K562 (cell line): ENCODE measurements at regions not wholly inside any gene's neighbourhood (a gene's known extent, or its start where the extent isn't known, plus 50 kb on each side); places are given as distances from the start of the nearest gene placed in this dataset.

Experiments used
- ATAC-seq: fragments of 200-7000 bp; cut with Tn5 transposase; 3 replicates; pipeline ENCODE4 v1.9.1; 2020; ENCODE audit warnings: moderate library complexity
- BruUV-seq: library from RNA; stranded (reverse); fragments of 400-500 nt; replicated peaks from 2 replicates; lab custom pipeline; 2021; lab: Mats Ljungman, UMichigan
- CTCF ChIA-PET: fragments of 300-600 bp; formaldehyde crosslinking; extraction: SDS; loops from one replicate; lab custom pipeline; 2021; ENCODE audit warnings: low intra/inter-chr PET ratio; lab: Yijun Ruan, JAX
- POLR2A ChIA-PET: fragments of 300-600, 350-650 bp; sonication (Branson Sonifier 250); formaldehyde crosslinking; extraction: SDS; loops from one replicate; lab custom pipeline; 2021; ENCODE audit warnings: antibody characterized with exemption, inconsistent platforms; lab: Yijun Ruan, JAX
- DNase-seq, 4 experiments: peaks; one replicate each; pipeline versions ENCODE4 v3.0.0 to v3.0.0-alpha.2; 2011 to 2018; ENCODE audit warnings: low spot score in 3 of 4, mixed read lengths in 3 of 4; ENCODE audit errors: extremely low read depth in 1 of 4
- FAIRE-seq: peaks from 2 replicates; lab custom pipeline; 2011; peaks lifted over from hg19 to GRCh38; lab: Jason Lieb, UNC
- H2AFZ ChIP-seq: 2 replicates; pipeline ENCODE4 v1.6.0; 2011; ENCODE audit warnings: low read depth, low read length, control low read depth, inconsistent platforms
- H3K27ac ChIP-seq: fragments of 200-600 bp; 3 replicates; pipeline ENCODE4 v1.8.0; 2011; ENCODE audit warnings: low read depth, mild to moderate bottlenecking, control low read depth, inconsistent platforms, low read length, moderate library complexity, mixed read lengths; ENCODE audit errors: extremely low read depth
- H3K27me3 ChIP-seq, 2 experiments: fragments of 300-600 bp in 1 of 2; 2 replicates in 1 of 2; 3 replicates in 1 of 2; pipeline versions ENCODE4 v1.6.0 to v1.8.0; 2011; ENCODE audit warnings: inconsistent platforms in 2 of 2, low read length in 2 of 2, mild to moderate bottlenecking in 1 of 2, mixed read lengths in 1 of 2, moderate library complexity in 1 of 2; ENCODE audit not compliant: control insufficient read depth in 2 of 2, insufficient read depth in 2 of 2
- H3K36me3 ChIP-seq: fragments of 300-600 bp; 3 replicates; pipeline ENCODE4 v1.8.0; 2011; ENCODE audit warnings: mild to moderate bottlenecking, low read length, inconsistent platforms; ENCODE audit not compliant: control insufficient read depth, insufficient read depth
- H3K4me1 ChIP-seq, 2 experiments: fragments of 200-600 bp in 1 of 2; replicated peaks in 1 of 2; 2 replicates in 1 of 2; 3 replicates in 1 of 2; pipeline versions ENCODE4 v1.5.1 to v1.8.0; 2011; ENCODE audit warnings: inconsistent platforms in 2 of 2, low read length in 2 of 2, mild to moderate bottlenecking in 1 of 2, mixed read lengths in 1 of 2, moderate library complexity in 1 of 2; ENCODE audit not compliant: control insufficient read depth in 2 of 2, insufficient read depth in 2 of 2
- H3K4me2 ChIP-seq: 2 replicates; pipeline ENCODE4 v1.6.1; 2011; ENCODE audit warnings: low read length, control low read depth, inconsistent platforms, mixed read lengths; ENCODE audit not compliant: insufficient read depth
- H3K4me3 ChIP-seq: fragments of 200-600 bp; sonication (generic), shearing (Covaris generic); 2 replicates; pipeline ENCODE4 v1.5.1; 2016; ENCODE audit warnings: control low read depth, inconsistent platforms
- H3K79me2 ChIP-seq: fragments of 200-600 bp; 3 replicates; pipeline ENCODE4 v1.8.0; 2011; ENCODE audit warnings: low read length, inconsistent platforms; ENCODE audit not compliant: control insufficient read depth, insufficient read depth
- H3K9ac ChIP-seq, 2 experiments: 2 replicates each; pipeline versions ENCODE4 v1.6.0 to v1.6.1; 2011; ENCODE audit warnings: low read depth in 2 of 2, low read length in 2 of 2, control low read depth in 1 of 2, inconsistent platforms in 1 of 2, mild to moderate bottlenecking in 1 of 2, mixed read lengths in 1 of 2; ENCODE audit not compliant: insufficient read depth in 1 of 2
- H3K9me1 ChIP-seq: one replicate; pipeline ENCODE4 v1.6.0; 2011; ENCODE audit warnings: inconsistent platforms, mild to moderate bottlenecking, low read length, moderate library complexity; ENCODE audit not compliant: control insufficient read depth, insufficient read depth
- H3K9me3 ChIP-seq: replicated peaks from 2 replicates; pipeline ENCODE4 v1.5.1; 2011; ENCODE audit warnings: low read depth, low read length, inconsistent platforms; ENCODE audit not compliant: control insufficient read depth, insufficient read depth
- H4K20me1 ChIP-seq: replicated peaks from 2 replicates; pipeline ENCODE4 v1.6.1; 2011; ENCODE audit warnings: low read length, inconsistent platforms, mixed read lengths; ENCODE audit not compliant: control insufficient read depth, insufficient read depth
- CREB1 ChIP-seq, 2 experiments: sonication (generic) in 1 of 2; formaldehyde crosslinking in 1 of 2; IDR thresholded peaks; 2 replicates each; pipeline versions ENCODE4 v1.6.1 to v1.8.0; 2012 to 2022; ENCODE audit warnings: inconsistent platforms in 1 of 2, mild to moderate bottlenecking in 1 of 2, missing genetic modification reagents in 1 of 2, moderate library complexity in 1 of 2
- E2F3 ChIP-seq: fragments of 250-450 bp; sonication (Bioruptor Pico); IDR thresholded peaks from 2 replicates; pipeline ENCODE4 v1.4.0; 2020; ENCODE audit warnings: mild to moderate bottlenecking
- ELF1 ChIP-seq: fragments of 200-800 bp; sonication (Bioruptor generic); IDR thresholded peaks from 2 replicates; pipeline ENCODE4 v1.6.1; 2016; ENCODE audit warnings: missing genetic modification characterization, missing compliant biosample characterization
- JUNB ChIP-seq: fragments of 450-650 bp; formaldehyde crosslinking; conservative IDR thresholded peaks from 2 replicates; pipeline ENCODE4 v1.4.0; 2020; ENCODE audit warnings: mild to moderate bottlenecking
- NR2C2 ChIP-seq, 2 experiments: fragments of 200-800 bp in 1 of 2; sonication (Bioruptor generic) in 1 of 2; sonication (generic) in 1 of 2; formaldehyde crosslinking in 1 of 2; IDR thresholded peaks; 2 replicates each; pipeline versions ENCODE4 v1.6.1 to v1.8.0; 2016 to 2022; ENCODE audit warnings: mild to moderate bottlenecking in 1 of 2, missing compliant biosample characterization in 1 of 2, missing genetic modification characterization in 1 of 2, missing genetic modification reagents in 1 of 2
- RBM17 ChIP-seq: fragments of 200-400 bp; formaldehyde crosslinking; IDR thresholded peaks from 2 replicates; pipeline ENCODE4 v1.6.1; 2017; ENCODE audit warnings: low read depth, mild to moderate bottlenecking, low read length, borderline replicate concordance
- SMARCB1 ChIP-seq: IDR thresholded peaks from 2 replicates; pipeline ENCODE4 v1.6.1; 2011; ENCODE audit warnings: improper control_type of control experiment, low read depth; ENCODE audit not compliant: insufficient read length
- TOE1 ChIP-seq, 2 experiments: fragments of 450-650 bp in 1 of 2; sonication (generic) in 1 of 2; formaldehyde crosslinking in 1 of 2; IDR thresholded peaks; 2 replicates each; pipeline versions ENCODE4 v1.7.1 to v1.8.0; 2016 to 2022; ENCODE audit warnings: borderline replicate concordance in 2 of 2, mild to moderate bottlenecking in 2 of 2, antibody characterized with exemption in 1 of 2, inconsistent platforms in 1 of 2, low read depth in 1 of 2, missing genetic modification reagents in 1 of 2, moderate library complexity in 1 of 2
- ZNF217 ChIP-seq: sonication (generic); formaldehyde crosslinking; IDR thresholded peaks from 2 replicates; pipeline ENCODE4 v1.8.0; 2022; ENCODE audit warnings: mild to moderate bottlenecking, missing genetic modification reagents
- WGBS: fragments of 100-300 bp; shearing (Covaris generic); methylation state at CpG from one replicate; pipeline ENCODE4 v1.1.6; 2016; ENCODE audit warnings: low coverage, mixed read lengths; ENCODE audit not compliant: insufficient coverage; ENCODE audit errors: missing lambda C conversion rate; 5-methylcytosine and 5-hydroxymethylcytosine counted together
- in situ Hi-C: fragments of 300-500 bp; cut with MboI; formaldehyde crosslinking; loops from 4 replicates; pipeline ENCODE4 v1.15.0; 2018; ENCODE audit warnings: inconsistent platforms, mixed read lengths
- intact Hi-C: fragments of 100-400 bp; cut with micrococcal nuclease; formaldehyde crosslinking; loops from 2 replicates; pipeline ENCODE4 v1.14.2; 2022

- Histone ChIP-seq H3K4me3 (no peak overlapping the region), H2AFZ (no peak overlapping the region), H3K4me2 (no peak overlapping the region), H3K27me3 (peaks cover 0 to 4% of the 10 kb centered on the region in 2 experiments; a peak in 1 of 5 replicates), H3K27ac (no peak overlapping the region), H3K79me2 (no peaks in the 10 kb centered on the region), H3K9ac (no peak overlapping the region), H3K36me3 (no peaks in the 10 kb centered on the region), H3K9me1 (no peaks in the 10 kb centered on the region), H3K9me3 (no peaks in the 10 kb centered on the region), H4K20me1 (no peaks in the 10 kb centered on the region), H3K4me1 (no peaks in the 10 kb centered on the region)
- 0% methylated on average over 2 of the region's 2 CpGs for WGBS
- in situ Hi-C loops: no loop called here
- no peak for ATAC-seq
- no peak for DNase-seq
- intact Hi-C loops: no loop called here
- no peak for TF ChIP-seq JUNB (CRISPR knock-in tag)
- no peak for TF ChIP-seq NR2C2 (CRISPR knock-in tag; IDR thresholded peaks at IDR 0.05)
- no peak for TF ChIP-seq NR2C2 (tag; IDR thresholded peaks at IDR 0.05)
- no peak for TF ChIP-seq E2F3 (CRISPR knock-in tag)
- TF ChIP-seq SMARCB1: no peak
- no peak for FAIRE-seq
- BruUV-seq: no TSS peak
- ChIA-PET POLR2A (interaction anchor here (1.3 kb wide), 1 partner anchor 17 kb away, joined by 4 read pairs; no protein-coding TSS in a partner anchor), CTCF (no interaction called here)
Observed at GRCh38 chr20:39294137-39294725, 332.1 kb downstream of the DHX35 start.

DNA sequence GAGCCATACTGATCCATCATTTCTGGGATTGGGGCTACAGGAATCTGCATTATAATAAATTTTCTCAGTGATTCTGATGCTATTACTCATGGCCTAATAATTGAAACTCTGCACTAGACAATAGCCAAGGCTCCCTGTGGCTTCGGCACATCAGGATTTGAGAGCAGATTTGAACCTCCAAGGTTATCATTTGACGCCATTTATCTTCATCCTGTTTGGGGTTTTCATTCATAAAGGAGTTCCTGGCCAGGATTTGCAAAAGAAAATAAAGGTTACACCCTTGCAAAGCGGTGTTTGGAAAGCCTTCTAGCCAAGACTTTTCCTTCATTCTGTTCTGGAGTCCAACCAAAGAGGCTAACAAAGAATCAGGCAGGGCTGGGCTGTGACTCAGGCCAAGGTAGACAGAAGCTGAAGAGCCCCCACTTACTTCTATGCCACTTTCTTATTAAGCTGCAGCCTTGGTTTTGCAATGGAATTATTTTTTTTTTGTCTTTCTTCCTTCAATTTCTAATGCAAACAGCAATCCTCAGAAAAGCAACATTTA lies 330.1 kb downstream of the DHX35 start:
- in situ Hi-C loops: no loop called here
- 0% methylated on average over 3 of the region's 3 CpGs for WGBS
- Histone ChIP-seq H3K9me3 (no peaks in the 10 kb centered on the region), H3K27me3 (no peaks in the 10 kb centered on the region), H3K36me3 (no peaks in the 10 kb centered on the region), H3K4me3 (no peak overlapping the region), H3K79me2 (no peaks in the 10 kb centered on the region), H3K27ac (no peak overlapping the region), H3K4me1 (no peaks in the 10 kb centered on the region), H4K20me1 (no peaks in the 10 kb centered on the region), H2AFZ (no peak overlapping the region), H3K4me2 (no peak overlapping the region), H3K9me1 (no peaks in the 10 kb centered on the region), H3K9ac (no peak overlapping the region)
- ChIA-PET CTCF (no interaction called here), POLR2A (interaction anchor here (0.9 kb wide), 1 partner anchor 14 kb away, joined by 3 read pairs; no protein-coding TSS in a partner anchor)
- DNase-seq (no peak), FAIRE-seq (no peak), ATAC-seq (no peak)
- no TSS peak for BruUV-seq
- intact Hi-C loops: no loop called here
- TF ChIP-seq RBM17: no peak
- TF ChIP-seq ELF1 (tag): no peak
- no peak for TF ChIP-seq TOE1 (IDR thresholded peaks at IDR 0.05; ENCODE audit: borderline replicate concordance)
- no peak for TF ChIP-seq TOE1 (CRISPR knock-in tag; IDR thresholded peaks at IDR 0.05; ENCODE audit: borderline replicate concordance, low read depth)
- no peak for TF ChIP-seq CREB1 (IDR thresholded peaks at IDR 0.05)
- TF ChIP-seq CREB1 (CRISPR knock-in tag; IDR thresholded peaks at IDR 0.05): no peak
- TF ChIP-seq ZNF217 (CRISPR knock-in tag): no peak
